ENCODE measurements at regions not wholly inside any gene's neighbourhood (a gene's known extent, or its start where the extent isn't known, plus 50 kb on each side); places are given as distances from the start of the nearest gene placed in this dataset.
A peak's percentile ranks its signal among the peaks of the same experiment; 100 is the strongest.

- ATAC-seq (replicated peaks) (no peak), DNase-seq (no peak)
- Mint-ChIP-seq H3K4me3 (no peak overlapping the region), H3K27me3 (peaks cover 22 to 38% of the 10 kb centered on the region in 2 donors), H3K27ac (no peak overlapping the region), H3K9me3 (no peaks in the 10 kb centered on the region), H3K4me1 (ENCODE audit: low read depth in 2 of 2) (no peaks in the 10 kb centered on the region), H3K36me3 (ENCODE audit: insufficient read depth) (peaks cover 4% of the 10 kb centered on the region)
Measured at GRCh38 chr3:124545891-124546290, 184.4 kb upstream of the UMPS start.

GRCh38 chr3:124552224-124552623 is 178.0 kb upstream of the UMPS start:
- H3K9me3 Mint-ChIP-seq: no peaks in the 10 kb centered on the region
- H3K27ac Mint-ChIP-seq: no peak overlapping the region
- DNase-seq: no peak
- no peaks in the 10 kb centered on the region for H3K36me3 Mint-ChIP-seq (ENCODE audit: insufficient read depth)
- peaks cover 53 to 55% of the 10 kb centered on the region in 2 donors for H3K27me3 Mint-ChIP-seq
- H3K4me1 Mint-ChIP-seq (ENCODE audit: low read depth in 2 of 2): peaks cover 0 to 4% of the 10 kb centered on the region in 2 donors
- H3K4me3 Mint-ChIP-seq: no peak overlapping the region
- no peak for ATAC-seq (replicated peaks)

GRCh38 chr3:124553178-124553577 is 177.1 kb upstream of the UMPS start:
- DNase-seq (no peak), ATAC-seq (replicated peaks) (no peak)
- Mint-ChIP-seq H3K27ac (no peak overlapping the region), H3K9me3 (no peaks in the 10 kb centered on the region), H3K4me1 (ENCODE audit: low read depth in 2 of 2) (peaks cover 0 to 4% of the 10 kb centered on the region in 2 donors), H3K36me3 (ENCODE audit: insufficient read depth) (no peaks in the 10 kb centered on the region), H3K27me3 (peaks cover 56 to 63% of the 10 kb centered on the region in 2 donors), H3K4me3 (no peak overlapping the region)

DNA sequence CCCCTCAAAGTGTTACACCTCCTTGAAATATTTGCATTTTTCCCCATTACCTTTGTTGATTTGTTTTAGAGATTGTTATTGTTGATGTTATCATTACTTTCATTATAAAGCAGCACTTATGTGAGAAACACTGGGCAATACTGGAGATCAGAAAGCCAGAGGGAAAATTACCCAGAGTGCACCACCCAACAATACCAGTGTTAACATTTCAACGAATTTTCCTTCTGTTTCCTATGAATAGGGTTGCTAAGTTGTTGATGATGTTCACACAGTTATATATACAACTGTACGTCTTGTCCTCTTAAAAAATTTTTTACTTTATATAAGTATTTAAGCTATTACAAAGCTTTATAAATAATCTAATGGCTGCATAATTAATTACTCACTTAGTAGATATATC is 173.6 kb upstream of the UMPS start:
- Mint-ChIP-seq H3K36me3 (ENCODE audit: insufficient read depth) (no peaks in the 10 kb centered on the region), H3K4me1 (ENCODE audit: low read depth in 2 of 2) (peaks cover 0 to 4% of the 10 kb centered on the region in 2 donors), H3K4me3 (no peak overlapping the region), H3K27ac (no peak overlapping the region), H3K27me3 (peaks cover 43 to 76% of the 10 kb centered on the region in 2 donors), H3K9me3 (no peaks in the 10 kb centered on the region)
- ATAC-seq (replicated peaks): no peak
- DNase-seq: no peak

DNA sequence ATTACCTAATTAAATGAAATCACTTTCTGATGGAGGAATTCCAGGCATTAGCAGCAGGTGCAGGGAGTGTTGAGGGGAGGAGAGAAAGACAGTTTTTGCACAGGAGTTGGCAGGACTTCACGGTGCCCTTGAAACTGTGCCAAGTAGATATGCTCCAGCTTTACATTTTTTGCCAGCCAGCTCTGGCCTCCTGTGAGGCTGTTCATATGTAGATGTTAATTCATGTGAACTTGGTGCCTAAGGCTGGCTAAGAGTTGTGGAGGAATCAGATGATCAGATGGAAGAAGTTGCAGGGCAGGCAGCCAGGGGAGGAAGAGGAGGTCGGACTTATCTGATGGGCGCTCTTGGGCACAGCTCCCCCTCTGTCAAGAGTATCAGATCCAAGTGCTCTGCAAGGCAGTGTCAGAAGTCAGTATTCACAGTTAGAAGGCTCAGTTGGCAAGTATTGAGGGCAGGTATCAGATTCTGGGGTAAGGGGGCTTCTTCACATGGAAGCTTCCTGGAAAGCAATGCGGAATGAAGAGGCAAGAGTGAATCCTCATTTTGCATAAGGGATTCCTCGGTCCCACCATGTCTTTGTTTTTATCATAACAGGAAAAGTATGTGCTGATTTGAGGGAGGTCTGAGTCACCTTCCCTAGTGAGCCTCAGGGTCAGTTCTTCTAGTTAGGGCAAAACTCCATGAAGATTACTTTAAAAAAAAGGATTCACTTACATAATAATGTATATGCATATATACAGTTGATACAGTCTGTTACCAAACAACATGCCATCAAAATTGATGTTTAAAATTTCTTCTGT is 172.6 kb upstream of the UMPS start:
- H3K27ac Mint-ChIP-seq: no peak overlapping the region
- peaks cover 47 to 76% of the 10 kb centered on the region in 2 donors for H3K27me3 Mint-ChIP-seq
- no peaks in the 10 kb centered on the region for H3K36me3 Mint-ChIP-seq (ENCODE audit: insufficient read depth)
- H3K4me3 Mint-ChIP-seq: no peak overlapping the region
- ATAC-seq (replicated peaks): no peak
- no peak for DNase-seq
- H3K4me1 Mint-ChIP-seq (ENCODE audit: low read depth in 2 of 2): peaks cover 0 to 4% of the 10 kb centered on the region in 2 donors
- no peaks in the 10 kb centered on the region for H3K9me3 Mint-ChIP-seq

- H3K27ac Mint-ChIP-seq: no peak overlapping the region
- no peak overlapping the region for H3K4me3 Mint-ChIP-seq
- peaks cover 42 to 81% of the 10 kb centered on the region in 2 donors for H3K27me3 Mint-ChIP-seq
- H3K36me3 Mint-ChIP-seq (ENCODE audit: insufficient read depth): no peaks in the 10 kb centered on the region
- ATAC-seq (replicated peaks) (no peak), DNase-seq (no peak)
- H3K4me1 Mint-ChIP-seq (ENCODE audit: low read depth in 2 of 2): no peaks in the 10 kb centered on the region
- no peaks in the 10 kb centered on the region for H3K9me3 Mint-ChIP-seq
Measured at GRCh38 chr3:124558991-124559845, 171.0 kb upstream of the UMPS start.

GRCh38 chr3:124559846-124560574 is 170.2 kb upstream of the UMPS start:
- peak; percentile 61 for ATAC-seq (replicated peaks)
- DNase-seq: peak; percentile 44 to 53 (median 46)
- no peak overlapping the region for H3K27ac Mint-ChIP-seq
- no peaks in the 10 kb centered on the region for H3K4me1 Mint-ChIP-seq (ENCODE audit: low read depth in 2 of 2)
- H3K4me3 Mint-ChIP-seq: no peak overlapping the region
- H3K36me3 Mint-ChIP-seq (ENCODE audit: insufficient read depth): no peaks in the 10 kb centered on the region
- H3K9me3 Mint-ChIP-seq: no peaks in the 10 kb centered on the region
- H3K27me3 Mint-ChIP-seq: peaks cover 34 to 73% of the 10 kb centered on the region in 2 donors

- Mint-ChIP-seq H3K4me1 (ENCODE audit: low read depth in 2 of 2) (no peaks in the 10 kb centered on the region), H3K27ac (no peak overlapping the region), H3K4me3 (no peak overlapping the region), H3K27me3 (peaks cover 27 to 66% of the 10 kb centered on the region in 2 donors), H3K9me3 (no peaks in the 10 kb centered on the region), H3K36me3 (ENCODE audit: insufficient read depth) (no peaks in the 10 kb centered on the region)
- no peak for ATAC-seq (replicated peaks)
- no peak for DNase-seq
Measured at GRCh38 chr3:124560666-124561215, 169.5 kb upstream of the UMPS start.

GRCh38 chr3:124562769-124563168 is 167.5 kb upstream of the UMPS start:
- no peaks in the 10 kb centered on the region for H3K9me3 Mint-ChIP-seq
- H3K27me3 Mint-ChIP-seq: peaks cover 18 to 52% of the 10 kb centered on the region in 2 donors
- no peaks in the 10 kb centered on the region for H3K4me1 Mint-ChIP-seq (ENCODE audit: low read depth in 2 of 2)
- ATAC-seq (replicated peaks) (no peak), DNase-seq (no peak)
- H3K27ac Mint-ChIP-seq: no peak overlapping the region
- no peaks in the 10 kb centered on the region for H3K36me3 Mint-ChIP-seq (ENCODE audit: insufficient read depth)
- no peak overlapping the region for H3K4me3 Mint-ChIP-seq

DNA sequence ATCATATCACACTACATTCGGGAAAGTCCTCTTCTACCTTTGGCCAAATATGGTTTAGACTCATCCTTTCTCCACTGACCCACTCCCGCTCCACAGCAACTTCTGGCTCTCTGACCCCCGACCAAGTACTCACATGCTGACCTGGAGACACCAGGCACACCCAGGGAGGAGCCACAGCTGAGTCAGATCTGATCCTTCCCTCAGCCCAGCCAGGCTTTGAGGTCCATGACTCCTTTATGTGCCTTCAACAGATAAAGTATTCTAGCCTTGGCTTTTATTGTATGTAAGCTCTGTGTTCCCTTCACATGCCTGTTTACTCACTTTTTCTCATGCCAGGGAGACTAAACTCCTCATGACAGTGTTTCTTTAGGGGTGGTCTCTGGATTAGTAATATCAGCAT is 166.9 kb upstream of the UMPS start:
- DNase-seq (no peak), ATAC-seq (replicated peaks) (no peak)
- Mint-ChIP-seq H3K27me3 (peaks cover 14 to 48% of the 10 kb centered on the region in 2 donors), H3K4me1 (ENCODE audit: low read depth in 2 of 2) (no peaks in the 10 kb centered on the region), H3K27ac (no peak overlapping the region), H3K4me3 (no peak overlapping the region), H3K36me3 (ENCODE audit: insufficient read depth) (no peaks in the 10 kb centered on the region), H3K9me3 (no peaks in the 10 kb centered on the region)

DNA sequence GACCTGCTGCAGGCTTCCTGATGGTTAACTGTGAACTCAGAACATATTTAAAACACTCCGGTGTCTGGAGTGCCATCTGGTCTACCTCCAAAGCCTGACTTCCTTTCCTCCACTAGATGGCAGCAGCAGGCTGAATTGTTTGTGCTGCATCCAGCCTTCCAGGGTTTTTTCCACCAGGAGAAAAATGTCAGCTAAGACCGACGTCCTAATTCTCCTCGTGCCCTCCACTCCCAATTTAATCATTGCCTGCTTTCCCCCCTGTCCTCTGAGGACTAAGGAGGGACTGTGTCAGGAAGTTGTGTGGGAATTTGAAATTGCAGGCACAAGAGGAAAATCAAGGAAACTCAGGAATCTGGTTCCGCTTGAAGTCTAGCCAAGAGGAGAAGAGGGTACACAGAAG is 165.2 kb upstream of the UMPS start:
- H3K4me1 Mint-ChIP-seq (ENCODE audit: low read depth in 2 of 2): no peaks in the 10 kb centered on the region
- H3K36me3 Mint-ChIP-seq (ENCODE audit: insufficient read depth): no peaks in the 10 kb centered on the region
- ATAC-seq (replicated peaks): no peak
- no peaks in the 10 kb centered on the region for H3K9me3 Mint-ChIP-seq
- H3K4me3 Mint-ChIP-seq: no peak overlapping the region
- peak; percentile 33 to 44 (median 40) for DNase-seq
- no peak overlapping the region for H3K27ac Mint-ChIP-seq
- peaks cover 6 to 32% of the 10 kb centered on the region in 2 donors for H3K27me3 Mint-ChIP-seq

DNA sequence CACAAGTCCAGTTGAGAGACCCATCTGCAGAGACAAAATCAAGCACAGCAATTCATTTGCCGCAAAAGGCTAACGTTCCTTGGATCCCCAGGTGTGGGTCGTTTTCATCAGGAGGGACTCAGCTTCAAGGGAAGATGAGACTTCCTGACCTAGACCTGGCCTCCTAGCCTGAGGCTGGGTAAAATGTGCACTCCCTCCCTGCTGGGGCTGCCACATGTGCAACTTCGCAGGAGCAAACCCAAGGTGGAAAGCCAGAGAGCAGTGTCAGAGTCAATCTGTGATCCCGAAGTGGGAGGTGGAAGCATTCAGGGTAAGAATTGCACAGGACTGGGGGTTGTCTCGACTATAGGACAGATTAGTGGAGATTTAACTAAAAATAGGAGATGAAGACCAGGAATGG is 164.7 kb upstream of the UMPS start:
- Mint-ChIP-seq H3K9me3 (no peaks in the 10 kb centered on the region), H3K27ac (no peak overlapping the region), H3K27me3 (peaks cover 6 to 30% of the 10 kb centered on the region in 2 donors), H3K4me3 (no peak overlapping the region), H3K4me1 (ENCODE audit: low read depth in 2 of 2) (no peaks in the 10 kb centered on the region), H3K36me3 (ENCODE audit: insufficient read depth) (no peaks in the 10 kb centered on the region)
- DNase-seq (no peak), ATAC-seq (replicated peaks) (no peak)

DNA sequence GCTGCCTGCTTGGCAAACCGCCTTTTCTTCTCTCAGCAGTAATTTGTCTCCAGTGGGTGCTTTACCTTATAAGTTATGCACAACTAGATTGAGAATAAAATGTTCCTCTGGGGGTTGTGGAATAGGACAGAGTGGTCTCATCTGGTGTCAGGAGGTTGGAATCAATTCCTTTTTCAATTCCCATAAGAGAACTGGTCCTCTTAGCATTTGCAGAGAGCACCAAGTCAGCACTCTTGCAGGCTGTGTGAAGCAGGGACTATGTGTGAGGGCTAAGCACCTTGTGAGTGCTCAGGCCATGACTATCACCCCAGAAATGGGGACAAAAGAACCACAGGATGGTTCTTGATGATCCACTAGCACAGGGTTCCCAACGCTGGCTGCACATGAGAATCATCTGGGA is 163.6 kb upstream of the UMPS start:
- no peak overlapping the region for H3K4me3 Mint-ChIP-seq
- ATAC-seq (replicated peaks) (no peak), DNase-seq (no peak)
- no peaks in the 10 kb centered on the region for H3K4me1 Mint-ChIP-seq (ENCODE audit: low read depth in 2 of 2)
- no peaks in the 10 kb centered on the region for H3K36me3 Mint-ChIP-seq (ENCODE audit: insufficient read depth)
- H3K27me3 Mint-ChIP-seq: peaks cover 6 to 21% of the 10 kb centered on the region in 2 donors
- no peaks in the 10 kb centered on the region for H3K9me3 Mint-ChIP-seq
- H3K27ac Mint-ChIP-seq: no peak overlapping the region
